ENCODE measurements at regions not wholly inside any gene's neighbourhood (a gene's known extent, or its start where the extent isn't known, plus 50 kb on each side); places are given as distances from the start of the nearest gene placed in this dataset.

GRCh38 chr14:65310568-65310967 lies 102.0 kb upstream of the FUT8 start:
- no peak for TF ChIP-seq CTCF (IDR thresholded peaks at IDR 0.05)
- TF ChIP-seq USF2 (IDR thresholded peaks at IDR 0.05), result no peak
- TF ChIP-seq RFX5 (IDR thresholded peaks at IDR 0.05), result no peak

Data from A549 (cell line).